NCI-H1694 (cell line): ENCODE measurements at regions not wholly inside any gene's neighbourhood (a gene's known extent, or its start where the extent isn't known, plus 50 kb on each side); places are given as distances from the start of the nearest gene placed in this dataset.
"Not testable (repeated sequence)": the region's sequence is repeated elsewhere in the genome, so short reads cannot be mapped to it uniquely, and the experiment has no call there.

Source experiments
- DNase-seq: peaks from one replicate; lab custom pipeline; 2025; lab: John Stamatoyannopoulos, UW

DNA sequence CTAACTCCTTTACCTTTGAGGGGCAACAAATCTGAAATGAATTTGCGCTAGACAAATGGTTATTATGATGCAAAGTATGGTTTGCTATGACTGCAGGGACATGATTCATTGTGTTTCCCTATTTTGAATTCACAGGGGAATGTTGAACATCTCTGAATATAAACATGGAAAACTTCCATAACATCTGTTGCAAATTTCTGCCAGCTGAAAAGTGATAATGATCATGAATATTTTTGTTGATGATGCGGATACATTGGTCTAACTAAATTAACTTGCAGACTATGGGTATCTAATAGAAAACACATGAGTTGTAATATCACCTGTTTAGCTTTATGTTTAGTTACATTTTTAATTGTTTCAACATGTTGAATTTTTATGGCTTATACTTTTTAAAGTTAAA, 1325.5 kb downstream of the REEP3 start:
- DNase-seq, result no peak

DNA sequence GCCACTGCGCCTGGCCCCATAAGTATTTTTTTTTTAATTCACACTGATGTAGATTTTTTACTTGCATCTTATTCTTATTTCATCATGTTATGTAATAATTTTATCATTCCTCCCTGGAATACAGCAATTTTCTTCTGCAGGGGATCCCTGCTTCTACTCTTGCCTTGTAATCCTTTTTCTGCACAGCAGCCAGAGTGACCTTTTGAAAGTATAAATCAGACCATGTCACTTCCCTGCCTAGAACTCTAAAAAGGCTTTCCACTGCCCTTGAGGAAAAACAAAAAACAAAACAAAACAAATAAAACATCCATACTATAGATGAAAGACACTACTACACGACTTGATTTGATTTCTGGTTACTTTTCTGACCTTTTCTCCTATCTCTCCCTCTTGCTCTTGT, 1334.7 kb downstream of the REEP3 start:
- no peak for DNase-seq

DNA sequence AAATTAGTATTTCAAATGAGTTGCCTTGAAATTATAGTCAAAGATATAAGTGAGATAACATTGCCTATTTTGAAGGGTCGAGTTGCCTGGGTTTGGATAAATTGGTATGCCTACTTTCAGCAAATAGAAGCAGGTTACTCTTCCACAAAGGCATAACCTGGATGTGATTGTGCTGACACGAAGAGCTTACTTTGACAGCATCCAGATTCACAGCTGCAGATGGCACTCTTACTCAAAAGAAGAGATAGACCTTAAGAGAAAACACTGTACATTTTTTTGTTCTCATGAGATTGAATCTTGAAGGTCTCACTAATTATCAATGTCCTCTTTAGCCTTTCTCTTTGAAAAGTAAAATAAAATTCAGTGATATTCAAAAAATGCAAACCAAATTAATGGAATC, 1338.7 kb downstream of the REEP3 start:
- no peak for DNase-seq

DNA sequence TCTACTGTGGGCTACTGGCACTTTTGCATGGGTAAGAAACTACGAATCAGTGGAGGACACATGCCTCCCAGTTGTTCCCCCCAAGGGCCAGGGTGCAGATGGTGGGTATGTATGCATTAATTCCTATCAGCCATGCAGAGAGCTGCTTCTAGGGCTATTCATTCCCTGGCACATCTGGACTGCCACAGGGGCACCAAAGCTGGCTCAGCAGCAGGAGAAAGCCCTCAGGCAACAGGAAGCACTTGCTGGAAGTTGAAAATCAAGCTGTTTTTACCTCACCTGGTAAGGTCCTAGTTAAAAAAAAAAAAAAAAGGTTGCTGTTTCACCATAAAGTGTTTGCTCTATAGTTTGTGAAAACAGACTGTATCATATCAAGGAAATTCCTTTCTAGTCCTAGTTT, 1342.6 kb downstream of the REEP3 start:
- DNase-seq, result no peak

DNA sequence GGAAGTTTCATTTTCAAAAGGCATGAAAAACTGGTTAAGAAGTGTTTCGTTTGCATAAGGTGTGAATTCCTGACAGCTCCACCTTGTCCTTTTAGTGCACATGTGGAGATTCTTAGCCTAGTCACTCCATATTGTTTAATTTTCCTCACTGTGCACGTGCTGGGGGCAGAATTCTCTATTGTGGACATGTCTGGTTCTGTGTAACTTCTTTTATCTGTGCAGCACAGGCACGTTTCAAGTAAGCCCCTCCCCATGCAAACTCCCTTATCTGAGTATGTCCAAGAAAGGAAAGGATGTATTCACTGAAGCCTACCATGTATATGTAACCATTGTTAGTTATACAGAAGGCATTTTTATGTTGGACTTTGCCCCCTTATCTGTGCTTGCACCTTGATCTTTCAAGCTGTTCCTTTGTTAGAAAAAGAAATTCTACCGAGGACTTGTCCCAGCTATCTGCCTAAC, 1346.3 kb downstream of the REEP3 start:
- no peak for DNase-seq

DNA sequence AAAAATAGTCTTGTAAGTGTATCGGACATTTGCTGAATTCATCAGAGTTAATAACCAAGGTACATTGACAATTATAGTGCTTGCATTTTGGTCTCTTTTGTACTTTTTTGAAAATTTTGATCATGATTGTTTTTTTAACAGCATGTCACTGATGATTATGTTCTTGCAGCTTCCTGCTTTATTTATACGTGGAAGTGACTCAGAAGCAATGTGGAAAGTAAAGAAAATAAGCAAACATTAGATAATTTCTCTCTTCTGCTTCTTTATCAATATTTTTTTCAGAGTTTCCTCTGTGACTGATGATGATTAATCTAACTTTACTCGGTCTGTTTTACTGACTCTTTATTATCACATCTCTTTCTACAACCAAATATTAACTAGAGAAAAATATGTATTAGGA, 1351.9 kb downstream of the REEP3 start:
- no peak for DNase-seq

DNA sequence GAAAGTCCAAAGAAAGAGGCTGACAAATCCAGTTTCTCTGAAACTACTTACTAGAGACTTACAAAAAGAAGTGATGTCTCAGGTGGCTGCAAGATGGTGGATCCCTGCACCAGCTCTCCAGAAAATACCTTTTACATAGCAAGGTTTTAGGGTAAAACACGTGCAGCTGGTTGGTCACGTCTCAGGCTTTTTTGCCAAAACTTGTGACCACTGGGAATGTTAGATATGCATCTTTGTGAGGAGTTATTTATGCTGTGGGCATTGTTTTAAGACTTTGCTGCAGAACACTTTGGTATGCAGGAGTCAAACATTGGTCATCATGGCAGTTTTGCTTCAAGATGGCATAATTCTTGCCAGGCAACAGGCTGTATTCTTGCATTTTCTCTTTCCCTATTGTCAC, 1352.8 kb downstream of the REEP3 start:
- DNase-seq, result no peak

DNA sequence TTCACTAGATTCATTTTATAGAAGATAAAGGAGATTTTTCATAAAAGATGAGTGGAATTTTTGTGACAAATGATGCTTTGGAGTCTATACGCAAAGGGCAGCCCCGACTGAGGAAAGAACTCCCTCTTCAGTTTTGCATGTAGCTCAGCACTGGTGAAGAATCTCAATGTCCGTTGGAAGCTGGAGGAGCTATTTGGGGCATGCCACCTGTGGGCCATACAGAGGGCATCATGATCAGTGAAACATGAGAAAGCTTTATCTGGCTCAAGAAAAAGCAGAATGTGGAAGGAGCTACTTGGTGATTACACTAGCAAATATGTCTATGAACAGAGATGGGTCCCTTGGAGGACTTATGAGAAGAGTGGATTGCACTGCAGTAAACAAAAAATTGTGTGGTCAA, 1359.3 kb downstream of the REEP3 start:
- no peak for DNase-seq

DNA sequence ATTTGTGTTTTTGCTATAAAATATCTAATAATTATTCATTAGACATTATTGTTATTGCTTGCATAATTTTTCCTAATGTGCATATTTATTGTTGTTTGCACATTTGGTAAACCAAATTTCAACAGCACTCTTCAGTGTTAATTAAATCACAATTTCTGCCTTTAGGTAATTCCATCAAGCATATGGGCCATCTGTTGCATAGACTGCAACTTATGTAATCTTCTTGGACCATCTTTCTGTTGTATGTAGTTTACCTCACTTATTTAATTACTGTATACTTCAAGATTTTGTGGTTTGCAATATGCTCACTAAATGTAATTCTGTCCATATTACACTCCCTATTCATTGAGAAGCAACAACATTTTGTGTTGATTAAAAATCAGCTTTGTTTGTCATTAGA, 1360.1 kb downstream of the REEP3 start:
- no peak for DNase-seq

DNA sequence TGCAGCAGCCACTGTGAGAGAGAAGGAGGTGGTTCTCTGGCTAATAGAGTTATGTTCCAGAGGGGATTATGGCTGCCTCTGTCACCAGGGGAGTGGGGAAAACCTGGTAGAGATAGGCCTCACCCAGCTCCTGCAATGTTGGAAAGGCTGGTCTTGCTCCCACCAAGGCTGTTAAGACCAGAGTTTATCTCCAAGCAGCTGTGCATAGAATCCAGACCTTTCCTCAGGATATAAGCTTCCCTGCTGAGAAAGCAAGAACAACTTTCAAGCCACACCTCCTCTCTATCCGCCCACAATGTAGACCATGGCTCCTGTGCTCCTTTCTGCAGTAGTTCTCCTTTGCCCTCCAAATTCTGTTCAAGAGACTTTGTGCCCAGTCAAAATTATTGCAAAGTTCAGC, 1375.4 kb downstream of the REEP3 start:
- DNase-seq, result no peak

DNA sequence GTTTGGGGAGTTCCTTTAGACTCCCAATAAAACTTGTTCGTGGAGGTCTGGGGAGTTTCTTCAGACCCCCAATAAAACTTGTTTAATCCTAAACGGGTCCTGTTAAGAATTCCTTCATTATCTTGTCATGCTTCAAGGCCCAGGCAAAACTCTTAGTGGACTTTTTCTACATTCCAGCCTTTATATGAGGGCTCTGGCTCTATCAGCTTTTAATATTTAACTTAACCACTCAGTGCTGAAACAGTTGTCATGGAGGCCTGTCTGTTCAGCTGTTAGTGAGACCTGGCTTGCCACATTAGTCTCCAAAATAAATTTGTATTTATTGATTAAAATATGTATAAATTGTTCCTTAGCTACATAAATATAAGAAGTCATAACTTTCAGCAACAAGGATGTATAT, 1385.1 kb downstream of the REEP3 start:
- DNase-seq, result not testable (repeated sequence)

DNA sequence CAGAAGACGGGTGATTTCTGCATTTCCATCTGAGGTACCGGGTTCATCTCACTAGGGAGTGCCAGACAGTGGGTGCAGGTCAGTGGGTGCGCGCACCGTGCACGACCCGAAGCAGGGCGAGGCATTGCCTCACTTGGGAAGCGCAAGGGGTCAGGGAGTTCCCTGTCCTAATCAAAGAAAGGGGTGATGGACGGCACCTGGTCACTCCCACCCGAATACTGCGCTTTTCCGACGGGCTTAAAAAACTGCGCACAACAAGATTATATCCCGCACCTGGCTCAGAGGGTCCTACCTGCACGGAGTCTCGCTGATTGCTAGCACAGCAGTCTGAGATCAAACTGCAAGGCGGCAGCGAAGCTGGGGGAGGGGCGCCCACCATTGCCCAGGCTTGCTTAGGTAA, 1403.1 kb downstream of the REEP3 start:
- DNase-seq, result not testable (repeated sequence)

DNA sequence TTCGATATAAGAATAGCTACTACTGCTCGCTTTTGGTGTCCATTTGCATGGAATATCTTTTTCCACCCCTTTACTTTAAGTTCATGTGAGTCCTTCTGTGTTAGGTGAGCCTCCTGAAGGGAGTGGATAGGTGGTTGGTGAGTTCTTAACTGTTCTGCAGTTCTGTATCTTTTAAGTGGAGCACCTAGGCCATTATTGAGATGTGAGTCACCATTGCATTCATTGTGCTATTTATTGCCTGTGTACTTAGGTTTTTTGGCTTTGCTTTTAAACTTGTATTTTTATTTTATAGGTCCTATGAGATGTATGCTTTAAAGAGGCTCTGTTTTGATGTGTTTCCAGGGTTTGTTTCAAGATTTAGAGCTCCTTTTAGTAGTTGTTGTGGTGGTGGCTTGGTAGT, 1430.8 kb downstream of the REEP3 start:
- no peak for DNase-seq

DNA sequence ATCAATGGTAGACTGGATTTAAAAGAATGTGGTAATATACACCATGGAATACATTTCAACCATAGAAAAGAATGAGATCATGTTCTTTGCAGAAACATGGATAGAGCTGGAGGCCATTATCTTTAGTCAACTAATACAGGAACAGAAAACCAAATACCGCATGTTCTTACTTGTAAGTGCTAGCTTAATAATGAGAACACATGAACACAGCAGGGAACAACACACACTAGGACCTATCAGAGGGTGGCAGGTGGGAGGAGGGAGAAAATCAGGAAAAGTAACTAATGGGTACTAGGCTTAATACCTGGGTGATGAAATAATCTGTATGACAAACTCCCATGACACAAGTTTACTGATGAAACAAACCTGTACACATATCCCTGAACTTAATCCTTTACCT, 1435.2 kb downstream of the REEP3 start:
- DNase-seq, result no peak

DNA sequence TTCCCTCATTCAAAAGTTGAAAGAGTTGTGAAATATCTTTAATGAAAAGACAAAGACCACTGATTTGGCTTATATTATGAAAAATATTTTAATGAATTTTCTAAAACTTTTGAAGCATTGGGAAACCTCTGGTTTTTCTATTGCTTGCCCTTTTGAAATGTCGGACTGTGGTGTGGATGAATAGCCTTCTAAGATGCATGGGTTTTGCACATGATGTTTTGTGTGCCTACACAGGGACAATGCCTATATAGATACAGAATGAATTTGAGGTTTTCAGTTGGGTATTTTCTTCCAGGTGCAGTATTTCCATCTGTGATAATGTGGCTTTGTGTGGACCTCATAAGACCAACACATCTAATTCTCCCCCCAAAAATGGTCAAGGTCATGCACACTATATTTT, 1437.9 kb downstream of the REEP3 start:
- DNase-seq, result no peak

DNA sequence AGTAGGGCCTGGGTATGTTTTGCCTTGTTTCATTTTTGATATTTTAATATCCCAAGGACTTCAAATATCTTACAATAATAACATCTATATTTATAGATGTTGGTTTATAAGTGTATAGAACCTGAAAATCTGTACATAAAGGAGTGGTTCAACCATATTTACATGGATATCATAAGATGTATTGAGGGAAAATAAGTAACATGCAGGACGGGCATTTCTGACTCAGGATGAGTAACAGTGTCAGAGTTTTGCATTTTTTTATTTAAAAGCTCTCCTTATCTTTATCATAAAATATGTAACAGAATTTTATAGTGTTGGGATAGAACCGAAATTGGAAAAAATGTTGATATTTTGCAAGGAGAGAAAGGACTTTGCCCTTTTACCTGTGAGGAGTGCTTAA, 1438.7 kb downstream of the REEP3 start:
- DNase-seq, result no peak

DNA sequence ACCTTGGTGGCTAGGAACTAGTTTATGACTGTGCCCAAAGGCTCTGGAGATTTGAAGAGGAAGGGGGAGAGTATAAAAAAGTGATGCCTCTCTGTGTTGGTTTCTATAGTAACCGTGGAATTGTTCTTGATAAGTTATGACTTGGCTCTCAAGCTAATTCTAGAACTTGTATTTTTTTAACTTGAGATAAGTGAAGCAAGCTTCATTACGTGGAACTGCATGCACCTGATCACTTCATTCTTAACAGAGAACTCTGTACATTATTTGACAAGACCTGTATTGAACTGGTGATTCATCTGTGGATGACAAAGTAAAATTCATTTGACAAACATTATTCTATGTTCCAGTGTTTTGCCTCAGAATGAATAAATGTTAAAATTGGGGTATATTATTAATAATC, 1452.2 kb downstream of the REEP3 start:
- DNase-seq, result no peak

DNA sequence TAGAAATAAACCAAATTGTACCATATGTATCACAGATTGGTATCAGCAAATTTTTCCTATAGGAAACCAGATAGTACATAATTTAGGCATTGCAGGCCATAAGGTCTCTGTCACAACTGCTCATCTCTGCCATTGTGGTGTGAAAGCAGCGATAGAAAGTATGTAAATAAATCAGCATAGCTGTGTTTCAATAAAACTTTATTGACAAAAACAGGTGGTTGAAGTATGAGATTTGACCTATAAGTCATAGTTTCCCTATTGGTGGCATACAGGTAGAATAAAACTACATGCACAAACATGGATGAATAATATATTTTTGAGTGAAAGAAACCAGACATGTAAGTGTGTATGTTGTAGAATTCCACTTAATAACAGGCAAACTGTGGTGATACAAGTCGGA, 1454.9 kb downstream of the REEP3 start:
- DNase-seq, result no peak

DNA sequence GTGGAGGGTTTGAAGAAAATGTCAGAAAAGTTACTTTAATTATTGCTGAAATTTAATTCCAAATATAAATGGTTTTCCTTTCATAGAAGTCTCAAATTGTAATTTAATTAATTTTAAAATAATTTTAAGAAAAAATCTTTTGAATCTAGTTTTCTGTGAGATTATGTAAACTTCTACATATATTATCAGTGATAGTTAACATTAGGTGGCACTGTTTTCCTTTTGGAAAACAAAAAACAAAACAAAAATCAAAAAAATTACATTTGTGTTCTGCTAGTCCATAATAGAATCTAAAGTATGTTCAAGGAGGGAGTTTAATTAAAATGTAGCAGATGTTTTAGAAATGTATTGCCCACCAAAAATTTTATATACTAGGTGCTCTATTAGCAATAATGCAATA, 1456.7 kb downstream of the REEP3 start:
- DNase-seq, result no peak

DNA sequence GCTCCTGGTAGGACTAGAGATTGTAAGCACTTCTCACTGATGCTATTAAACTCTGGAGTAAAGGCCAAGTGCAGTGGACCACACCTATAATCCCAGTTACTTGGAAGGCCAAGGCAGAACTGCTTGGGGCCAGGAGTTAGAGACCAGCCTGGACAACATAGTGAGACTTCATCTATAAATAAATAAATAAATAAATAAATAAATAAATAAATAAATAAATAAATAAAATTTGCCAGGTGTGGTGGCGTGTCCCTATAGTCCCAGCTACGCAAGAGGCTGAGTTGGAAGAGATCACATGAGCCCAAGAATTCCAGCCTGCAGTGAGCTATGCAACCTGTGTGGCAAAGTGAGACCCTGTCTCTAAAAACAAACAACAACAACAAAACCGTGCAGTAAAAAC, 1475.7 kb downstream of the REEP3 start:
- no peak for DNase-seq

DNA sequence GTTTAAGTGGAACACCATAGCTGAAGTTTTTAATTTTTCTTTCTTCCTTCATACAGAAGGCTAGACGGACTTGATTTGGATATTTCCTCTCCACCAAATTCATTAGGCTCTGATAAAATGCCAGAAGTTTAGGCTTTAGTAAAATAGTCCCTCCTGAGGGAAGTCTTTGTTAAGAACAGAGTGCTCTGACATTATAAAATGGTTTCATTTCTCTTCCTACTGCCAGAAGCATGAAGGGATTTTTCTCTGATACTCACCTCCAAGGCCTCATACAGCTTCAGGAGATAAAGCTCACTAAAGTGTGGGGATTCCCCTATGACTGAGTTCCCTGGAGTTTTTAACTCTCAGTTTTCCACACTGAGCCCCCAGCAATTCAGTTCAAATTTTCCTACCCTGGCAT, 1489.6 kb downstream of the REEP3 start:
- no peak for DNase-seq

DNA sequence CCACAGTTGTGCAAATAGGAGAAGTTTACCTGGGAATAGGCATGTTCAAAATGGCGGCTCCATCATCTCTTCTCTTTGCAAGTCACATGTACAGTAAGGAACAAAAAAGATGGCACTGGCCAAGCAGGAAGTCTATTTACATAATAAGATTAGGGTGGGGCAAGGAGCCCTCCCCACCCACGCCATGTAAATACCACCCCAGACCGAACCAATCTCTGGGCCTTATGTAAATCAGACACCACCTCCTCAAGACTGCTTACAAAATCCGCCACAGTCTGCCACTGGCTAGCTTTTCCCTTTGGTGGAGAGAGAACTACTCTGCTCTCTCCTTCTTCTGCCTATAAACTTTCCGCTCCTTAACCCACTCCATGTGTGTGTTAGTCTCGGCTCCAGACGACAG, 1496.3 kb downstream of the REEP3 start:
- no peak for DNase-seq

DNA sequence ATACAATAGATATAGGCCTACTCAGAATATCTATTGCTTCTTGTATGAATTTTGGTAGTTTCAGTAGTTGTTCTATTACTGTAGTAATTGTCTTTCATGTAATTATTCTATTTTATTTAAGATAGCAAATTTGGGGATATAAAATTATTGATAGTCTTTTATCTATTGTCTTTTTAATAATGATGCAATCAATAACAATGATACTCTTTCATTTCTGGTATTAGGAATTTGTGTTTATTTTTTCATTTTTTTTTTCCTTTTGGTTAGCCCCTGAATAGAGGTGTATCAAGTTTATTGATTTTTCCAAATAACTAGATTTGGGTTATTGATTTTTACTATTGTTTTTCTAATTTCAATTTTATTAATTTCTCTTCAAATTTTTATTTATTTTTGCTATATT, 1503.7 kb downstream of the REEP3 start:
- no peak for DNase-seq

DNA sequence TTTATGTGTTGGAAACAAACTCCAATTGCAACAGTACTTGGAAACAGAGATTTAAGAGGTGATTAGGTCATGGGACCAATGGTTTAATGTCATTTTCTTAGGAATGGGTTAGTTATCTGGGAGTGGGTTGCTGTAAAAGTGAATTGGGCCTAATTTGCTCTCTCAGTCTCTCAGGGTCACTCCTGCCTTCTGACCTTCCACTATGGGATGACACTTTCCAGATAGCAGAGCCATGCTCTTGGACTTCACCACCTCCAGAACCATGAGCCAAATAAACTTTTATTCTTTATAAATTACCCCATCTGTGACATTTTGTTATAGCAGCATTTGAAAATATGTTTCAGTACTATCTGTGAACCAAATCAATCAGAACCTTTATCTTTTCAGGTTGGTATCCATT, 1509.1 kb downstream of the REEP3 start:
- DNase-seq, result no peak
